ENCODE measurements at regions not wholly inside any gene's neighbourhood (a gene's known extent, or its start where the extent isn't known, plus 50 kb on each side); places are given as distances from the start of the nearest gene placed in this dataset.

GRCh38 chr3:5618170-5618569 lies 430.7 kb downstream of the EDEM1 start:
- no peak for DNase-seq (ENCODE audit: low read depth)

GRCh38 chr3:5630406-5630805 lies 442.9 kb downstream of the EDEM1 start:
- no peak for DNase-seq (ENCODE audit: low read depth)

- no peak for DNase-seq (ENCODE audit: low read depth)
Observed at GRCh38 chr3:5633960-5634359, 446.5 kb downstream of the EDEM1 start.

- DNase-seq (ENCODE audit: low read depth), result no peak
Observed at GRCh38 chr3:5634411-5634810, 446.9 kb downstream of the EDEM1 start.

DNA sequence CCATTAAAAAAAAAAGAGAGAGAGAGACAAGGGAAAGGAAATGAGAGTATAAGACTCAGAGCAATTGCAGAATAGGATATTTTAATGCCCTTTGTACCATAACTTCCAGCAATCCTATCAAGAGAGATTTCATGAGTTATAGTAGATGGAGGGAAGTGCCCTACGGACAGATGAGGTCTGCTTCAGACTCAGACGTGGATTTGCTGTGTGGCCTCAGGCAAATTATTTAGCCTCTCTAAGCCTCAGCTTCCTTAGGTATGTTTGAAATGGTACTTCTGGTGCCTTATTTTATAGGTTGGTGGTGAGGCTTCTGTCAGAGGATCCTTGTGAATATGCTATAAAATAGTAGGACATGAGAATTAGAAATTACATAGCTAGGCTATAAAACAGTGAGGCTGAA lies 448.2 kb downstream of the EDEM1 start:
- no peak for DNase-seq (ENCODE audit: low read depth)

DNA sequence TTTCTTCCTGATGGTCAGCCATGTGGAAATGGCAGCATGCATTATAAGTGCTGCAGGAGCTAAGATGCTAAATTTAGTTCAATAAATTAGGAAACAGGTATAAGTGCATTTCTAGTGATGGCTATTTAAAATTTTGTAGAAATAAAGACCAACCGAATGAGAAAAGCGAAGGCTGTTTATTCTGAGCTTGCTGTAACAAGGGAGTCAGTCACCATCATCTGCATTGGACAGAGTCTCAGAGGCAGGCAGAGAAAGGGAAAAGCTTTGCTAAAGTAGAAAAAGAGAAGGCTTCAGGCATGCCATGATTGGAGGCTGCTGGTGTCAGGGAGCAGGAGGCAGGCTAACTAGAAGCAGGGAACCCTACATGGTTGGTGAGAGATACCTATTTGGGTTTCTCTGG lies 451.0 kb downstream of the EDEM1 start:
- DNase-seq (ENCODE audit: low read depth), result no peak

DNA sequence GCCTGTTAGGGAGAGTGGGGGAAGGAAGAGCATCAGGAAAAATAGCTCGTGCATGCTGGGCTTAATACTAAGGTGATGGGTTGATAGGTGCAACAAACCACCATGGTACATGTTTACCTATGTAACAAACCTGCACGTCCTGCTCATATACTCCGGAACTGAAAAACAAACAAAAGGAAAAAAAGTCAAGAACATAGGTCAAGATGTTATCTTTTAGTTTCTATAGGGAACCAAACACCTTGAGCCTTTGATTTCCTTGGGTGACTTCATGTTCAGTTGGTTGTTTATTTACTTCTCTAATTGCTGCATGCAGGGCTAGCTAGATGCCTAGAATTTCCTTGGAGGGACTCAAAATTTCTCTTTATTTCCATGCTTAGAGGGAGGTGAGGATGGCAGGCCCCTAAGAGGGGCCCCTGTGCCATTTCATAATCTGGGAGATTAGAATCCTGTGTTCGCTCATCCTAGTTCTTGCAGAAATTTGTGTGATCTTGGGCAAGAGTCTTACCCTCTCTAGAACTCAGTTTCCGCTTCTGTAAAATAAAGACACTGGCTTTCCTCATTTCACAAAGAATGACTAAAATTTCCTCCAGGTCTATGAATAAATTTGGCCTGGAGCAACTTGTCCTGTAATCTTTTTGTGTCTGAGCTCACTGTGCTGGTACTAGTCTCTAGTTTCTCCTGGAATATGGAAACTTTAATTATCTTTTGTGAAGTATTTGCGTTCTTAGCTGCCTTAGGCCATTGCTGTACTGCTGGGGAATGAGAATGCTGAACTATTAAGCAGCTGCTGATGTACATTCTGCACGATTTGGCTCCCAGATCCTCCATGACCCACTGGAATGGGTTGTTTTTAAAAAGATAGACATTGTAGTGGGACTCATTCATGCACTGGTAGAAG lies 457.5 kb downstream of the EDEM1 start:
- DNase-seq (ENCODE audit: low read depth), result no peak

GRCh38 chr3:5645692-5646410 lies 458.3 kb downstream of the EDEM1 start:
- DNase-seq (ENCODE audit: low read depth), result no peak

- DNase-seq (ENCODE audit: low read depth), result no peak
Observed at GRCh38 chr3:5650303-5650702, 462.8 kb downstream of the EDEM1 start.

- no peak for DNase-seq (ENCODE audit: low read depth)
Observed at GRCh38 chr3:5651351-5651750, 463.8 kb downstream of the EDEM1 start.

DNA sequence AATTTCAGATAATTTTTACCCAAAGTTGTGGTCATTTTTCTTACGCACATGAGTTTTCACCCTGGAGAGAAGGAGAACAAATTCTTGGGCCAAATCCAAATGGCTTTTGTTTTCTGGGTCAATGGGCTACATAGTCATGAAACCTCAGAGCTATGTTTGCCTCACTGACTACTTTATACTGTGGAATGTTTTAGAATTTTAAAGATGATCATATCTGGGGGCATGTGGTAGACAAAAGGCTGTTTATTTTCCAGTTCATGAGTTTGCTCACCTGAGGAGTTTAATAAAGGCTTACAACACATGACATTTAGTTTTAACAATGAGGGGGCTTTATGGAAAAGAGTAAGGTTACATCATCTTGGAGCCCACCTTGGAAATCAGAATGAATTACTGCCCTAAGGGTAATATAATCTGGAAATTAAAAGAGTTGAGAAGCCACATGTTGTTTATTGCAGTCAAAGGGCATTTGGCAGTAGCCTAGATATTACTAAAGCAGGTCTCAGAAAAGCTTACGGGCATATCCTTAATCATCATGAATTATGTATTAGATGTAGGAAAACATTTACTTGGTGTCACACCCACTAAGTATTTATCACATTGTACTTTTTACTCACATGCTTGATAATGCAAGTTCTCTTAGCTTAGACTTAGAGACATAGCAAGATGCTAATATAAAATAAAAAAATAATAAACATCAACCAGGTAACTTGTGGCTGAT lies 466.1 kb downstream of the EDEM1 start:
- DNase-seq (ENCODE audit: low read depth), result no peak

DNA sequence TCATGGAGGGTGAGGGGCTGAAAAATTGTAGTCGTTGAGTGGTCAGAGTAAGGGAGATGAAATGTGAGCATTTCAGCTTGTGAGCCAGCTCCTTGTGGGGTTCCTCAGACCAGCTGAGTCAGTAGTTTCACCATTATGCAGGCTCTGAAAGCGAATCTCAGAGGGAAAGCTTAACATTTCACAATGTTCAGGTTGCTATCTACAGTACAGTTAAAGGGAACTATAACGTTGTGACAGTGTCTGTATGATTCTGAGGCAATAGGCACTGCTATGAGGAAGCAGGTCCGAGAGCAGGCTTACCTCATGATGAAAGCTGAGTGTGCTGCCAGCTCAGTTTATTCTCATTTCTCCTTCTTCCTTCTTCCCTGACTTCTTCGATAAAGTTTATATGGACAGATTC lies 469.6 kb downstream of the EDEM1 start:
- DNase-seq (ENCODE audit: low read depth), result no peak

GRCh38 chr3:5663601-5664000 lies 476.1 kb downstream of the EDEM1 start:
- no peak for DNase-seq (ENCODE audit: low read depth)

- DNase-seq (ENCODE audit: low read depth), result no peak
Observed at GRCh38 chr3:5666455-5666854, 478.9 kb downstream of the EDEM1 start.

GRCh38 chr3:5673521-5673920 lies 486.0 kb downstream of the EDEM1 start:
- no peak for DNase-seq (ENCODE audit: low read depth)

DNA sequence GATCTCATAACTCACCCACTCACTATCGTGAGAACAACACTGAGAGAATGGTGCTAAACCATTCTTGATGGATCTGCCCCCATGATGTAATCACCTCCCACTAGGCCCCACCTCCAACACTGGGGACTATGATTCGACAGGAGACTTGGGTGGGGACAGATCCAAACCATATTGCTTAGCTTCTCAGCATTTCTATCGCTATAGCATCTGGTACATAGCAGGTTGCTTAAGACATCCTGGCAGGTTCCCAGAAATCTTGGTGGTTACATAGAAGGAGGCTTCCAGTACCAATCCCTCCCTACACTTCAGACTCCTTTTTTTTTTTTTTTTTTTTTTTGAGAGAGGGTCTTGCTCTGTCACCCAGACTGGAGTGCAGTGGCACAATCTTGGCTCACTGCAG lies 487.8 kb downstream of the EDEM1 start:
- DNase-seq (ENCODE audit: low read depth), result no peak

DNA sequence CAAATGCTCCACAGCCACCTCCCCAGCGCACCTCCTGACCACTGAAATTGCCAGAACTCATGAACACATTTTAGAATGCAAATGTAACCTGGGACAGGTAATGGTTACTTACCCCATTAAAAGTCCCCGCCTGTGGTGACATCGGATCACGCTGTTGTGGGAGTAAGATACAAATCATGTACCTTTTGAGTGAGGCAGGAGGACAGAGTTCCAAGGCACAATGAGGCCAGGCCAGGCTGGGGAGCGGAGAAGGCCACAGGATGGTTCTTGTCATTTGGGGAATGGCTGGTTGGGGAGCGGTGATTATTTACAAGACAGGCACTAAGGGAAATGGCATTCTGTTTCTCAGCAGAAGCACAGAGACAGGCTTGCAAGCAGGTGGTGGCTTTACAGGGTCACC lies 490.0 kb downstream of the EDEM1 start:
- no peak for DNase-seq (ENCODE audit: low read depth)

- DNase-seq (ENCODE audit: low read depth), result no peak
Observed at GRCh38 chr3:5678248-5678647, 490.7 kb downstream of the EDEM1 start.

- no peak for DNase-seq (ENCODE audit: low read depth)
Observed at GRCh38 chr3:5678844-5679243, 491.3 kb downstream of the EDEM1 start.

GRCh38 chr3:5687230-5687629 lies 499.7 kb downstream of the EDEM1 start:
- DNase-seq (ENCODE audit: low read depth), result no peak

GRCh38 chr3:5690490-5690889 lies 503.0 kb downstream of the EDEM1 start:
- no peak for DNase-seq (ENCODE audit: low read depth)

GRCh38 chr3:5690904-5691532 lies 503.5 kb downstream of the EDEM1 start:
- no peak for DNase-seq (ENCODE audit: low read depth)

Data from fibroblast of the conjunctiva (primary cell).